ENCODE measurements at regions not wholly inside any gene's neighbourhood (a gene's known extent, or its start where the extent isn't known, plus 50 kb on each side); places are given as distances from the start of the nearest gene placed in this dataset.

- no peak for TF ChIP-seq JUND (IDR thresholded peaks at IDR 0.05; ENCODE audit: low read length)
- TF ChIP-seq ASH2L (IDR thresholded peaks at IDR 0.05; ENCODE audit: low read length), result no peak
Measured at GRCh38 chr5:2306711-2307110, 424.0 kb upstream of the IRX4 start.

Data from H1 (cell line).